Thyroid gland (tissue), 4 donors: ENCODE measurements at regions not wholly inside any gene's neighbourhood (a gene's known extent, or its start where the extent isn't known, plus 50 kb on each side); places are given as distances from the start of the nearest gene placed in this dataset.

Experiments
- POLR2A ChIP-seq, 2 donors: fragments of 450-650 bp; IDR thresholded peaks; one replicate each; pipeline ENCODE4 v1.6.1; 2017; ENCODE audit warnings: antibody characterized with exemption in 2 of 2, mild to moderate bottlenecking in 2 of 2, moderate library complexity in 1 of 2
- TF ChIP-seq, protein P1 (sequence below), 6 experiments: fragments of 200-600 bp in 3 of 6; fragments of 450-650 bp in 3 of 6; sonication (generic) in 3 of 6; IDR thresholded peaks; one replicate each; pipeline ENCODE4 v1.5.1; 2016 to 2019; ENCODE audit warnings: antibody characterized with exemption in 6 of 6, mild to moderate bottlenecking in 2 of 6, inconsistent platforms in 1 of 6, moderate library complexity in 1 of 6

DNA sequence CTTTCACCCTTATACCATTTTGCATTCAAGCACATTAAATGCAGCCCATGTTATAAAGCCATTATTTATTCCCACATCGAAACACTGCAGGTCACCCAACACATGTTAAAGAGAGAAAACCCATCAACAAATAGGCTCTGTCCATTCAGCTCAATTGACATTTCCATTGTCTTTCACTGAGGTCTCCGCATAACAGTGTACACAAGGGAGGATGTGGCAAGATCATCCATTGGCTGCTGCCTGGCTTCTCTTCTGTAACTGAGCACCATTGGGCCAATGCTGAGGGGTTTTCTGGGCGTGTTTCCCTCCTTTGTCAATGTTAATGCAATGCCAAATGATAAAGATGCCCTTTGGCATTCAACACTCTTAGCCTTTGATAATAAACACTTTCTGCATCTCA lies 278.1 kb upstream of the SP4 start:
- TF ChIP-seq, protein P1, sequence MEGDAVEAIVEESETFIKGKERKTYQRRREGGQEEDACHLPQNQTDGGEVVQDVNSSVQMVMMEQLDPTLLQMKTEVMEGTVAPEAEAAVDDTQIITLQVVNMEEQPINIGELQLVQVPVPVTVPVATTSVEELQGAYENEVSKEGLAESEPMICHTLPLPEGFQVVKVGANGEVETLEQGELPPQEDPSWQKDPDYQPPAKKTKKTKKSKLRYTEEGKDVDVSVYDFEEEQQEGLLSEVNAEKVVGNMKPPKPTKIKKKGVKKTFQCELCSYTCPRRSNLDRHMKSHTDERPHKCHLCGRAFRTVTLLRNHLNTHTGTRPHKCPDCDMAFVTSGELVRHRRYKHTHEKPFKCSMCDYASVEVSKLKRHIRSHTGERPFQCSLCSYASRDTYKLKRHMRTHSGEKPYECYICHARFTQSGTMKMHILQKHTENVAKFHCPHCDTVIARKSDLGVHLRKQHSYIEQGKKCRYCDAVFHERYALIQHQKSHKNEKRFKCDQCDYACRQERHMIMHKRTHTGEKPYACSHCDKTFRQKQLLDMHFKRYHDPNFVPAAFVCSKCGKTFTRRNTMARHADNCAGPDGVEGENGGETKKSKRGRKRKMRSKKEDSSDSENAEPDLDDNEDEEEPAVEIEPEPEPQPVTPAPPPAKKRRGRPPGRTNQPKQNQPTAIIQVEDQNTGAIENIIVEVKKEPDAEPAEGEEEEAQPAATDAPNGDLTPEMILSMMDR (IDR thresholded peaks at IDR 0.05) = no peak
- TF ChIP-seq POLR2A (IDR thresholded peaks at IDR 0.05) = no peak
